Urinary bladder (tissue), 3 donors: ENCODE measurements at regions not wholly inside any gene's neighbourhood (a gene's known extent, or its start where the extent isn't known, plus 50 kb on each side); places are given as distances from the start of the nearest gene placed in this dataset.

Source experiments
- DNase-seq: peaks from one replicate; pipeline ENCODE4 v3.0.0-alpha.2; 2015; ENCODE audit errors: extremely low spot score
- H3K27ac ChIP-seq: one replicate; pipeline ENCODE4 v1.5.1; 2013; ENCODE audit warnings: low read depth, mild to moderate bottlenecking, moderate library complexity
- H3K36me3 ChIP-seq: one replicate; pipeline ENCODE4 v1.6.1; 2013; ENCODE audit warnings: mild to moderate bottlenecking, moderate library complexity; ENCODE audit not compliant: insufficient read depth
- H3K4me1 ChIP-seq: one replicate; pipeline ENCODE4 v1.6.1; 2013; ENCODE audit warnings: mild to moderate bottlenecking, moderate library complexity; ENCODE audit not compliant: insufficient read depth
- H3K4me3 ChIP-seq: one replicate; pipeline ENCODE4 v1.5.1; 2013; ENCODE audit warnings: low read depth, low read length
- WGBS: extraction: QIAGEN DNeasy Blood & Tissue Kit; methylation state at CpG from one replicate; pipeline ENCODE4 v1.1.7; 2013; 5-methylcytosine and 5-hydroxymethylcytosine counted together
- donor health status: healthy with polysubstance abuse.
- donor health status: healthy.

- H3K36me3 ChIP-seq = no peaks in the 10 kb centered on the region
- WGBS = 84% methylated on average over 11 of the region's 11 CpGs
- H3K4me1 ChIP-seq = no peaks in the 10 kb centered on the region
- no peak overlapping the region for H3K27ac ChIP-seq
- no peak for DNase-seq
- H3K4me3 ChIP-seq = no peak overlapping the region
Measured at GRCh38 chr17:49913226-49914095, 55.5 kb upstream of the DLX4 start.

- no peaks in the 10 kb centered on the region for H3K4me1 ChIP-seq
Measured at GRCh38 chr17:49914096-49914490, 54.9 kb upstream of the DLX4 start.

GRCh38 chr17:49914664-49915063 lies 54.3 kb upstream of the DLX4 start:
- no peaks in the 10 kb centered on the region for H3K36me3 ChIP-seq
- H3K4me1 ChIP-seq = no peaks in the 10 kb centered on the region
- H3K4me3 ChIP-seq = no peak overlapping the region
- WGBS = 87% methylated on average over 4 of the region's 4 CpGs
- no peak for DNase-seq
- no peak overlapping the region for H3K27ac ChIP-seq

More at GRCh38 chr17:49914096-49914490, 54.9 kb upstream of the DLX4 start:
- no peak for DNase-seq
- Histone ChIP-seq H3K4me3 (no peak overlapping the region), H3K27ac (no peak overlapping the region), H3K36me3 (no peaks in the 10 kb centered on the region)
- WGBS = 62% methylated on average over 4 of the region's 4 CpGs

GRCh38 chr17:49915260-49915659 lies 53.7 kb upstream of the DLX4 start:
- WGBS = 45% methylated on average over 3 of the region's 3 CpGs
- H3K4me1 ChIP-seq = no peaks in the 10 kb centered on the region
- DNase-seq = no peak

GRCh38 chr17:49915670-49916069 lies 53.3 kb upstream of the DLX4 start:
- H3K4me1 ChIP-seq = no peaks in the 10 kb centered on the region
- WGBS = 35% methylated on average over 10 of the region's 10 CpGs
- H3K27ac ChIP-seq = no peak overlapping the region
- no peak for DNase-seq
- no peak overlapping the region for H3K4me3 ChIP-seq
- H3K36me3 ChIP-seq = no peaks in the 10 kb centered on the region

More at GRCh38 chr17:49915260-49915659, 53.7 kb upstream of the DLX4 start:
- no peak overlapping the region for H3K27ac ChIP-seq
- H3K36me3 ChIP-seq = no peaks in the 10 kb centered on the region
- no peak overlapping the region for H3K4me3 ChIP-seq

- Histone ChIP-seq H3K36me3 (no peaks in the 10 kb centered on the region), H3K27ac (no peak overlapping the region), H3K4me3 (no peak overlapping the region), H3K4me1 (no peaks in the 10 kb centered on the region)
- whole genome bisulfite sequencing = 84% methylated on average over 13 of the region's 13 CpGs
- no peak for DNase-seq
Measured at GRCh38 chr17:49916854-49917515, 52.0 kb upstream of the DLX4 start.

- no peak for DNase-seq
- Histone ChIP-seq H3K4me1 (no peaks in the 10 kb centered on the region), H3K4me3 (no peak overlapping the region), H3K27ac (no peak overlapping the region), H3K36me3 (no peaks in the 10 kb centered on the region)
- WGBS = 91% methylated on average over 1 of the region's 1 CpG
Measured at GRCh38 chr17:49918591-49918990, 50.4 kb upstream of the DLX4 start.
